Sigmoid colon (tissue), 6 donors: ENCODE measurements at regions not wholly inside any gene's neighbourhood (a gene's known extent, or its start where the extent isn't known, plus 50 kb on each side); places are given as distances from the start of the nearest gene placed in this dataset.

Source experiments
- DNase-seq: peaks from one replicate; pipeline ENCODE4 v3.0.0-alpha.2; 2019
- H3K27ac ChIP-seq, 4 donors: fragments of 200-600 bp; sonication (generic); one replicate each; pipeline ENCODE4 v1.5.1; 2016 to 2019; ENCODE audit warnings: mild to moderate bottlenecking in 1 of 4
- H3K27me3 ChIP-seq, 3 donors: fragments of 200-600 bp; sonication (generic); one replicate each; pipeline ENCODE4 v1.5.1; 2019; ENCODE audit warnings: mild to moderate bottlenecking in 1 of 3
- H3K36me3 ChIP-seq, 4 donors: fragments of 200-600 bp; sonication (generic); one replicate each; pipeline ENCODE4 v1.5.1; 2016 to 2019
- H3K4me1 ChIP-seq, 4 donors: fragments of 200-600 bp; sonication (generic); one replicate each; pipeline ENCODE4 v1.5.1; 2017 to 2019
- H3K4me3 ChIP-seq, 4 donors: fragments of 200-600 bp; sonication (generic); one replicate each; pipeline ENCODE4 v1.5.1; 2017 to 2019; ENCODE audit warnings: mild to moderate bottlenecking in 2 of 4, moderate library complexity in 1 of 4
- H3K9me3 ChIP-seq, 4 donors: fragments of 200-600 bp in 3 of 4; sonication (generic) in 3 of 4; one replicate each; pipeline versions ENCODE4 v1.5.1 to v1.6.1; 2013 to 2019
- EP300 ChIP-seq, 4 donors: sonication (generic); formaldehyde crosslinking; IDR thresholded peaks; one replicate each; pipeline ENCODE4 v1.6.1; 2017; ENCODE audit warnings: antibody characterized with exemption in 4 of 4
- POLR2A ChIP-seq, 2 donors: fragments of 450-650 bp; IDR thresholded peaks; one replicate each; pipeline ENCODE4 v1.6.1; 2016; ENCODE audit warnings: antibody characterized with exemption in 2 of 2, mild to moderate bottlenecking in 2 of 2, moderate library complexity in 2 of 2
- POLR2AphosphoS5 ChIP-seq, 4 donors: sonication (generic); formaldehyde crosslinking; IDR thresholded peaks; one replicate each; pipeline ENCODE4 v1.6.1; 2017; ENCODE audit warnings: antibody characterized with exemption in 4 of 4
- WGBS, 2 donors: extraction: QIAGEN DNeasy Blood & Tissue Kit; methylation state at CpG; one replicate each; pipeline ENCODE4 v1.1.7; 2013; 5-methylcytosine and 5-hydroxymethylcytosine counted together
- intact Hi-C: fragments of 100-400 bp; cut with DNase I; formaldehyde crosslinking; loops from one replicate; pipeline ENCODE4 v1.15.1; 2023
- TF ChIP-seq, protein P1 (sequence below), 4 experiments: fragments of 450-650 bp in 3 of 4; fragments of 200-600 bp in 1 of 4; IDR thresholded peaks; one replicate each; pipeline ENCODE4 v1.5.1; 2016 to 2019; ENCODE audit warnings: antibody characterized with exemption in 4 of 4, mild to moderate bottlenecking in 3 of 4, moderate library complexity in 2 of 4
- donor health status: healthy with polysubstance abuse.
- donor health status: healthy.

DNA sequence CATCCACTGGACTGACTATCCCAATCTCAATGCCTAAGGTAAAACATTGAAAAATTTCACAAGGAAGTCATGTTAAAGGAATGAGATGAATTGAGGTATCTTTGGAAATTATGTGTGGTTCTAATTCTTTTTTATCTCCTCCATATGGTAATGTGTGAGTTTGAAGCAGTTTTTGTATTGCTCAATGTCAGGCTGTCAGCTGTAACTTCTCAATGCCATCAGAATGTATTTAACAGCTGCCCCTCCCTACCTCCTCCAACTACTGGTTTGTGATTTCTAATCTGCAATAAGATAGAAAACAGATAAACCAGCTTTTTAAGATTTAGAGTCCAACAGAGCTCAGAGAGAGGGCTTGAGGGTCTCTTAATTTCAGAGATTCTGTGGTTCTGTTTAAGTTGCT, 1005.8 kb upstream of the ADGRB3 start:
- Histone ChIP-seq H3K4me3 (no peak overlapping the region), H3K27me3 (no peaks in the 10 kb centered on the region), H3K9me3 (no peaks in the 10 kb centered on the region), H3K36me3 (no peaks in the 10 kb centered on the region), H3K4me1 (no peaks in the 10 kb centered on the region), H3K27ac (no peak overlapping the region)
- intact Hi-C loops: no loop called here
- DNase-seq: no peak
- TF ChIP-seq POLR2AphosphoS5 (IDR thresholded peaks at IDR 0.05): no peak
- TF ChIP-seq EP300 (IDR thresholded peaks at IDR 0.05): no peak
- TF ChIP-seq, protein P1, sequence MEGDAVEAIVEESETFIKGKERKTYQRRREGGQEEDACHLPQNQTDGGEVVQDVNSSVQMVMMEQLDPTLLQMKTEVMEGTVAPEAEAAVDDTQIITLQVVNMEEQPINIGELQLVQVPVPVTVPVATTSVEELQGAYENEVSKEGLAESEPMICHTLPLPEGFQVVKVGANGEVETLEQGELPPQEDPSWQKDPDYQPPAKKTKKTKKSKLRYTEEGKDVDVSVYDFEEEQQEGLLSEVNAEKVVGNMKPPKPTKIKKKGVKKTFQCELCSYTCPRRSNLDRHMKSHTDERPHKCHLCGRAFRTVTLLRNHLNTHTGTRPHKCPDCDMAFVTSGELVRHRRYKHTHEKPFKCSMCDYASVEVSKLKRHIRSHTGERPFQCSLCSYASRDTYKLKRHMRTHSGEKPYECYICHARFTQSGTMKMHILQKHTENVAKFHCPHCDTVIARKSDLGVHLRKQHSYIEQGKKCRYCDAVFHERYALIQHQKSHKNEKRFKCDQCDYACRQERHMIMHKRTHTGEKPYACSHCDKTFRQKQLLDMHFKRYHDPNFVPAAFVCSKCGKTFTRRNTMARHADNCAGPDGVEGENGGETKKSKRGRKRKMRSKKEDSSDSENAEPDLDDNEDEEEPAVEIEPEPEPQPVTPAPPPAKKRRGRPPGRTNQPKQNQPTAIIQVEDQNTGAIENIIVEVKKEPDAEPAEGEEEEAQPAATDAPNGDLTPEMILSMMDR (IDR thresholded peaks at IDR 0.05): no peak
- no peak for TF ChIP-seq POLR2A (IDR thresholded peaks at IDR 0.05)

DNA sequence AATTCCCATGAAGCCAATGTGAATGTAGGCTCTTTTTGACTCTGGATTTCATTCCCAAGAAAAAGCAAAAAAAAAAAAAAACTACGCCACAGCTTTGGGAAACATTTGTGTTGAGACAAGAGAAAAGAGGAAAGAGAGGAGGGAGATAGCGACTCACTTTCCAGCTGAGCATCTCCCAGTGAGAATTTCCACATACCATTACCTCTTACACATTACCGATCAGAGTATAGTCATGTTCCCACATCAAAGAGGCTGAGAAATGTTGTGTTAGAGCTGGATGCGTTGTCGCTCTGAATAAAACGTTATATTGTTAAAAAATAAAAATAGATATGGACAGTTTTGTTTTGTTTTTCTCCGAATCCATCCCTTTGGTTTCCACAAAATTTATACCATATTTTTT, 1019.3 kb upstream of the ADGRB3 start:
- no peak for DNase-seq
- H3K27me3 ChIP-seq: no peaks in the 10 kb centered on the region
- intact Hi-C loops: no loop called here
- TF ChIP-seq EP300 (IDR thresholded peaks at IDR 0.05) (no peak), POLR2AphosphoS5 (IDR thresholded peaks at IDR 0.05) (no peak), POLR2A (IDR thresholded peaks at IDR 0.05) (no peak)
- TF ChIP-seq, protein P1 (IDR thresholded peaks at IDR 0.05): no peak
- H3K36me3 ChIP-seq: no peaks in the 10 kb centered on the region
- 88 to 89% methylated on average over 7 of the region's 7 CpGs for WGBS, 2 donors
- H3K9me3 ChIP-seq: no peaks in the 10 kb centered on the region
- no peak overlapping the region for H3K4me3 ChIP-seq
- no peaks in the 10 kb centered on the region for H3K4me1 ChIP-seq
- no peak overlapping the region for H3K27ac ChIP-seq

DNA sequence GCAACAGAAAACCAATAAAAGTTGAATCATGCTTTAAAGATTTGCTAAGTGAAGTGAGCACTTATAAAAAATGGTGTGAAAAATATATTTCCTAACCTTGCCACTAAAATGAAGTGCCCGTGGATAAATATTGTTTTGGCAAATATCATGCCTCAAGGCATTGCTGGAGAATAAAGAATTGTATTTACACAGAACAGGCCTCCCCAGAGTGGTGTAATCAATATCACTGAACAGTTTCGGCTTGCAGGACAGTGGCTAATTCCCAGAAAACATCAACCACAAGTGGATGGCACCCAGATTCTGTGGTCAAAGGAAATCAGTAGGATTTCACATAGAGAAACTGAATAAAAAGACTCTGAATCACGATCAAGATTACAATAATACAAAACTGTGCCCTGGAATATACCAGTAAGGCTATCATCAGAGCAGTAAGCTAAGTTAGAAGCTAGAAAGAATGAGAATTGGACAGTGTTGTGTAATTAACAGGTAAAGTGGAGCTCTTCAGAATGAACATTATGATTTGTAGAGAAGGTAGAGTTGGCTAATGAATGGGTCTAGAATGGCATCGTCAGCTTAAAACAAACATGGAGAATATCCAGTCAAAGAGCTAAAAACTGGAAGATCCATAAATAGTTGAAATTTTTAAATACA, 1026.9 kb upstream of the ADGRB3 start:
- H3K36me3 ChIP-seq: no peaks in the 10 kb centered on the region
- no peak overlapping the region for H3K4me3 ChIP-seq
- 37 to 65% methylated on average over 4 of the region's 4 CpGs for WGBS, 2 donors
- H3K27me3 ChIP-seq: no peaks in the 10 kb centered on the region
- DNase-seq: no peak
- intact Hi-C loops: no loop called here
- H3K4me1 ChIP-seq: no peaks in the 10 kb centered on the region
- no peak overlapping the region for H3K27ac ChIP-seq
- TF ChIP-seq EP300 (IDR thresholded peaks at IDR 0.05) (no peak), POLR2AphosphoS5 (IDR thresholded peaks at IDR 0.05) (no peak), POLR2A (IDR thresholded peaks at IDR 0.05) (no peak)
- TF ChIP-seq, protein P1 (IDR thresholded peaks at IDR 0.05): no peak
- no peaks in the 10 kb centered on the region for H3K9me3 ChIP-seq

DNA sequence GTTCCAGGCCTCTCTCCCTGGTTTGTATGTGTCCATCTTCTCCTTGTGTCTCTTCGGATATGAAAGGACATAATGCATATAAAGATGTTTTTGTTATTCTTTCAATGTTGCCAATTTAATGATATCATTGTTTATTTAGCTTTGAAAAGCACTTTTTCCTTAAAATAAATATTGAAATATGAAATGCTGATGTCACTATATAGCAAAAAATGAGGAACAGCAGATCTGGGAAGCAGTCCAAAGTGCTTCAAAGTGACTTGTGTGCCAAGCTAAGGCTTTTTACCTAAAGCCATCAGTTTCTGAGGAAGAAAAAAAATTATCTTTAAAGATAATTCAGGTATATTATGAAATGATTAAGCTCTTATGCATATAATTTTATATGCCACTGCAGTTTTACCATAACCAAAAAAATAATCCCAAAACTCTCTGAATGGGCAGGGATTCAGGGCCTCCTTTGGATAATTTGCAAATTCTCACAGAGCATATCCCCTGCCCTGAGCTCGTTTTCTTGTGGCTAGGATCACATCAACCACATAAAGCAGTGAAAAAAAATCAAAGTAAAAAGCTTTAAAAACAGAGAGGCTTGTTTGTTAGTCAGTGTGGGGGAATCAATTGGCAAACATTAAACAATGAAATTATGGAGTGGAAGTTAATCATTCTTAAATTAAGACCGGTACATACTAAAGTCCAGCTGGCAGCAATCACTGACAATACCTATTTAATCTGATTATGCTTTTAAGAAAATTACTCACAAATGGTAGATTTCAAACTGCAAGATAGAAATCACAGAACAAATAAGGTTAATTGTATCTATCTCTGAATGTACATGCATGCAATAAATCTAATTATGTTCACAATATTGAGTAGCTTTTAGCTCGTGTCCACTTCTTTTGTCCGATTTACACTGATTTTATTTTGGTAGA, 1027.9 kb upstream of the ADGRB3 start:
- Histone ChIP-seq H3K4me1 (no peaks in the 10 kb centered on the region), H3K9me3 (no peaks in the 10 kb centered on the region), H3K4me3 (no peak overlapping the region), H3K36me3 (no peaks in the 10 kb centered on the region), H3K27ac (no peak overlapping the region), H3K27me3 (no peaks in the 10 kb centered on the region)
- TF ChIP-seq POLR2AphosphoS5 (IDR thresholded peaks at IDR 0.05) (no peak), EP300 (IDR thresholded peaks at IDR 0.05) (no peak), POLR2A (IDR thresholded peaks at IDR 0.05) (no peak)
- TF ChIP-seq, protein P1 (IDR thresholded peaks at IDR 0.05): no peak
- intact Hi-C loops: no loop called here
- WGBS, 2 donors: 45 to 55% methylated on average over 5 of the region's 5 CpGs
- DNase-seq: no peak
